ENCODE measurements at regions not wholly inside any gene's neighbourhood (a gene's known extent, or its start where the extent isn't known, plus 50 kb on each side); places are given as distances from the start of the nearest gene placed in this dataset.
"Not testable (repeated sequence)": the region's sequence is repeated elsewhere in the genome, so short reads cannot be mapped to it uniquely, and the experiment has no call there.

DNA sequence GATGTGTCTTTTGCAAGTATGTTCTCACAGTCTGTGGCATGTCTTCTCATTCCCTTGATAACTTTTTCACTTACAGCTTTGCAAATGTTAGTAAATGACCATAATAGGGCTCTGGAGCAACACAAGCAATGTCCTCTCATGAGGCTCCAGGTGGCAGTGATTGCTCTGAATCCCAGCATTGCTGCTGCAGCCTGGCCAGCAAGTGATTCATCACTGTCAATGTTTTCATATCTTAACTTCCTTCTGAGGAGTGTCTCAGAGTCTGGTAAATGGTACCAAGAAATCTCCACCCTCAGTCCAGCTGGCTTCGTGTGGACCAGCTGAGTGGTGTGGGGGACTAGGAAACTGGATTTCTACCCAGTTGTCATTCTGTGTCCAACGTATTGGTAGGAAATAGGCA is 139.6 kb downstream of the MYLK4 start:
- no peak for DNase-seq

GRCh38 chr6:2608503-2608902 is 142.2 kb downstream of the MYLK4 start:
- DNase-seq = no peak

DNA sequence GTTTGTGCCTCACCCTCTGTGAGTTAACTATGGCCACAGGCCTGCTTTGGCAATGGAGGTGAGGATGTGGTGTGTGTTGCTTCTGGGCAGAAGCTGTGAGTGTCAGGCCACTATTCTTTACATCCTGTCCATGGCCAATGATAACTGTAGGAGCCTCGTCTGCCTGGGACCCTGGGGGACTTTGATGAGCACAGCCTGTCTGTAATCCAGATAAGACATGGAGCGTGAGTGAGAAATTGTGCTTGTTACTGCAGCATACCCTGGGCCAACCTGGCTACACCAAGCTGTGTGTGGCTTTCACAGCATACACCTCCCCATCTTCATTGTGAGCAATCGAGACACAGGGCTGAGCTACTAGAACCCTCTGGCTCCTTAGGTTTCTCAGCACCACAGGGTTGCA is 150.4 kb downstream of the MYLK4 start:
- DNase-seq = no peak

DNA sequence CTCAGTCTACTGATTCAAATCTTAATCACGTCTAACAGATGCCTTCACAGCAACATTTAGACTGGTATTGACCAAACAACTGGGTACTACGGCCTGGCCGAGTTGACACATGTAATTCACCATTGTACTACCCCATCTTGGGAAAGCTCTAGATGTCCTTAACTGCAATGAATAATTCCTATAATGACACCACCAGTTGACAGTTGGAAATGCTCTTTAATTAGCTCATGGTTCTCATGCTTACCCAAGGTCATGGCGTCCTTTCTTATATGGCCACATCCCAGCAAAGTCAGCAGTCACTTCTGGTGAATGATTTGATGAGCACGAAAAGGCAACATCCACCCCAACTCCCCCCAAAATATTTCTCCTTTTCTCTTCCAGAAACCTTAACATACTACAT is 150.9 kb downstream of the MYLK4 start:
- no peak for DNase-seq

GRCh38 chr6:2598867-2599266 is 151.9 kb downstream of the MYLK4 start:
- DNase-seq = no peak

DNA sequence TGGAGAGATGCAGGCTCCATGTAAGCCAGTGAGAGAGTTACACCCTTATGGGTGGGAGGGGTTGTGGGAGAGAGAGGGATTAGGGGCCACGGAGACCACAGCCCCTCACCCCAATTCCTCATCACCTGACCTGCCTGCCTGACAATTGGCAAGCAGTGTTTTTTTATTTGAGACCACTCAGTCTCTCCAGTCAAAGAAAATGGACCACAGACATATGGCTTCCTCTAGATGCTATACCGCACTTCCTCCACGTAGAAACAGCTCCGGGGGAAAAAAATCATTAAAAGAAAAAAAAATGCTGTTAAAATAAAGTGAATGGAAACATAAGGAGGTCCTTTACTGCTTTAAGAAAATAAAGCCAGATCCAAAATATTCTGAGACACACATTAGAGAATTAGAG is 152.7 kb downstream of the MYLK4 start:
- no peak for DNase-seq

DNA sequence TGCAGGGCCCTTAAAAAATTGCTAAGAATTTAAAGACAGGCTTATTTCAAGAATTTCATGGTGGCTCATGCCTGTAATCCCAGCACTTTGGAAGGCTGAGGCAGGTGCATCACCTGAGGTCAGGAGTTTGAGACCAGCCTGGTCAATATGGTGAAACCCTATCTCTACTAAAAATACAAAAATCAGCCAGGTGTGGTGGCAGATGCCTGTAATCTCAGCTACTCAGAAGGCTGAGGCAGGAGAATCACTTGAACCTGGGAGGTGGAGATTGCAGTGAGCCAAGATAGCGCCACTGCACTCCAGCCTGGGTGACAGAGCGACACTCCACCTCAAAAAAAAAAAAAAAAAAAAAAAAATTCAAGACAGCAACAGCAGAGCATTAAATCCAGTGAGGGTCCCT is 153.3 kb downstream of the MYLK4 start:
- DNase-seq = not testable (repeated sequence)

GRCh38 chr6:2596222-2596621 is 154.5 kb downstream of the MYLK4 start:
- DNase-seq = no peak

GRCh38 chr6:2594868-2595267 is 155.9 kb downstream of the MYLK4 start:
- DNase-seq = no peak

- DNase-seq = no peak
These were observed 157.6 kb downstream of the MYLK4 start for GRCh38 chr6:2593167-2593566.

GRCh38 chr6:2589171-2589661 is 161.5 kb downstream of the MYLK4 start:
- DNase-seq = no peak

- DNase-seq = no peak
These were observed 167.3 kb downstream of the MYLK4 start for GRCh38 chr6:2583459-2583858.

DNA sequence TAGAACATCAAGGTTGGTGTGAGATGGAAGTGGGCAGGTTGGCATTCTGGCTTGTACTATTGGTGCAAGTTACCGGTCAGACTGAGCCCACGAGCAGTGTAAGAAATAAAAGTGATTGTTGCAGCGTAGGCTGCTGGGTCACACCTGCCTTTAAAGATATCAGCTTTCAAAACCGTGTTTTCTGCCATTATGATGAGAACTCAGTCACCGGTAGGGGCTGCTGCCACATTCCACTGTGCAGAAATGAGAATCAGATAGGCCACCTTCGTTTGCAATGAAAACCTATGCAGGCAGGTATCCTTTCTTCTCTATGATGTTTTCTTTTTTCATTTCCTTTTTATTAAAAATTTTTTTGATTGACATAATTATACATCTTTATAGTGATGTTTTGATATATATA is 168.5 kb downstream of the MYLK4 start:
- DNase-seq = no peak

DNA sequence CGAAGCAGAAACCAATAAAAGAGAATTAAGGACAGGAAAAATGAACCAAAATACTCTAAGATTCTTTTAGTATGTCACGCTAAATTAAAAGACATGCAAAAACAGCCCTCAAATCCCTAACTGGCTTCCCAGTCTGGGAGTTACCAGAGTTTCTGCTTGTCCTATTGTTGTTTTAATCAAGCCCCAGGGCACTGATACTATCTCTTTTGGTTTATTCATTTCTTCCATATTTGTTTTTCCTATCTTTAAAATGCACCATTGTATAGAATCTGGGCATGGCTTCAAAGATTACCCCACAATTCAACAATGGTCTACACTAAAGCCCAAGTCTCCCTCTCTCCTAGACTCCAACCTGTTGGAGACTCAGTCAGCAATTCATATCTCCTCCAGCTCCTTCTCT is 169.1 kb downstream of the MYLK4 start:
- DNase-seq = no peak

DNA sequence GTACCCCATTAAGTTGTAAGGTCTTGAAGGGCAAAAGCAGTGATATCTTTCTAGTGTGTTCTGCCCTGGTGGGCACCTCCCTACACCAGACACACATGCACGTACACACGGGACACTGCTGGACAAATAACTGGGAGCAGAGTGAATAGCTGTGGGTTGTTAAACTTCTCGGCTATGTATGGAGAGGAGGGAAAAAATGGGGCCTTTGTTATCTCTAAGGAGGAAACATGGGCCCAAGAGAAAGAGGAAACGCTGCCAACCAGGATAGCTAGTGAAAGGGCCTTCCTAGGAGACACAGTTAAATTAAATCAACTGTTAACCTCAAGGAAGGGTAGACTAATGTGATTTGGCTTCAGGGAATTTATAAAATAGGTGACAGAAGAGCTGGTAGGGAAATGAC is 169.7 kb downstream of the MYLK4 start:
- DNase-seq = no peak

GRCh38 chr6:2579804-2580570 is 170.7 kb downstream of the MYLK4 start:
- DNase-seq = no peak

DNA sequence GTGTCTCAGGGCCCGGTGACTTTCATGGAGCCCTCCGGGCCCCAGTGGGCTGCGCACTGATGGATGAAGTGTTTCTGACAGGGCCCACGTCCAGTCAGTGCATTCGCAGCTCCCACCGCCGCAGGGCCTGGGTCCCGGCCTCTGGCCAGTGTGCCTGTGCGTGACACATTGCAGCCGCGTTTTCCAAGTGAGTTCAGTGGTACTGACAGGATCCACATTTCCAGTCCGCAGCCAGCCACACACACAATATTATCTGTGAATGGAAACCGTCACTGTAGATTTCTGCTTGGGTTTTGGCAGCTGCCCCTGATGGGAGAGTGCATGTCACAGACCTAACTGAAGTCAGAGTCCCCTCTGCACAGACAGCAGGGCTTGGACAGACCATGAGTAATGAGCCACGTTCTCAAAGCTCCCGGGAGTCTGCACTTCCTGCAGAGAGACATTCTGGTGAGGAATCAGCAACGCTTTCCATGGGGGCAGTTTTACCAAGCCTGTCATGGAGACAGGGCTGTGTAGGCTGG is 171.4 kb downstream of the MYLK4 start:
- no peak for DNase-seq

DNA sequence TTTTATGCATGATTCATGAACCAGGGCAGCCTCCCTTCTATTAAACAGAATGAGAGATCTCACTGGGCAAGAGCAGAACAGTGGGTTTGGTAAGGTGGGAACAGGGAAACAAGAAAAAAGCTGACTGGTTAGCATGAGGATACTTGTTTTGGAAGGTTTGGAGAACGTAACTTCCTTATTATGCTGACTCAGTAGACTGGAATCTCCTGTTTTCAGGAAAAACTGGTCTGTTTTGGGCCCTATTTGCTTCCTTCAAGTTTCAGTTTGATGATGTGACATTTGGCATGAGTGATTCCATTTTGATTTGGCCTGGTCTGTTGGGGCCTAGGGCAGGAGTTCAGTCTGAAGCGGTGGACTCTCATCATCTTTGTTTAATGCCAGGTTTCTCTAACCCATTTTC is 172.0 kb downstream of the MYLK4 start:
- DNase-seq = no peak

DNA sequence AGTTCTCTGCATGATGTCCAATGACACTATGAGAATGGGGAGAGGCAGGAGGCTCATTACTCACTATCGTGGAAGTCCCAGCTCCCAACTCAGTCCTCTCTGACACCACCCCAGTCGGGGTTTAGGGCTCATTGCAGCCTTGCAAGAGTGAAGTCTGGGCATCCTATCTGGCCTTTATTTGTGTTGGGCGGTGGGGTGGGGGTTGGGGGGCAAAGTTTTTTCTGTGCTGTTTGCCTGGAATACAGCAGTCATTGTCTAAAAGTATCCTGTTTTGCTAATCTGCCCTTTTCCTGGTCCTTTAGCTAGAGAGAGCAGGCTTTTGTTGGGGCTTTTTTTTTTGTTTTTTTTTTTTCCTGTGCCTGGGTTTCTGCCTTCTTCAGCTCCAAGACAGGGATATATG is 174.2 kb downstream of the MYLK4 start:
- DNase-seq = no peak

GRCh38 chr6:2575236-2575635 is 175.5 kb downstream of the MYLK4 start:
- DNase-seq = no peak

- not testable (repeated sequence) for DNase-seq
These were observed 181.3 kb downstream of the MYLK4 start for GRCh38 chr6:2569420-2569819.

DNA sequence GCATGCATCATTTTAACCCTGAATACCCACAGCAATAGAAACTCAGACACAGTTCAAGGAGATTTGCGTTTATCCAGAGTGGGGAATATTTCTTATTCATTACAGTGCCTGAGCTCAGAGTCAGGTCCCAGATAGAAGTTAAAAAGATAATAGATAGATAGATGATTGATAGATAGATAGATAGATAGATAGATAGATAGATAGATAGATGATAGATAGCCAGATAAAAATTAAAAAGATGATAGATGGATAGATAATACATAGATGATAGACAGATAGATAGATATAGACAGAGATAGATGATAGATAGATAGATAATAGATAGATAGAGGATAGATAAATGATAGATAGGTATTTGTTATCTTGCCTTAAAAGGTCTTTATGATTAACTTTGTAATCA is 184.7 kb downstream of the MYLK4 start:
- no peak for DNase-seq

- DNase-seq = no peak
These were observed 185.2 kb downstream of the MYLK4 start for GRCh38 chr6:2565499-2565898.

- no peak for DNase-seq
These were observed 187.1 kb downstream of the MYLK4 start for GRCh38 chr6:2563635-2564034.

All from CD4-positive, alpha-beta T cell treated with Interleukin-21 for 1 hour (primary cell).